HG03175 (cell line): ENCODE measurements at regions not wholly inside any gene's neighbourhood (a gene's known extent, or its start where the extent isn't known, plus 50 kb on each side); places are given as distances from the start of the nearest gene placed in this dataset.

ENCODE experiments used
- ATAC-seq: cut with Tn5 transposase; IDR thresholded peaks from one replicate; pipeline ENCODE4 v1.9.1; 2021; ENCODE audit warnings: mild to moderate bottlenecking, moderate library complexity; ENCODE audit not compliant: unreplicated experiment

DNA sequence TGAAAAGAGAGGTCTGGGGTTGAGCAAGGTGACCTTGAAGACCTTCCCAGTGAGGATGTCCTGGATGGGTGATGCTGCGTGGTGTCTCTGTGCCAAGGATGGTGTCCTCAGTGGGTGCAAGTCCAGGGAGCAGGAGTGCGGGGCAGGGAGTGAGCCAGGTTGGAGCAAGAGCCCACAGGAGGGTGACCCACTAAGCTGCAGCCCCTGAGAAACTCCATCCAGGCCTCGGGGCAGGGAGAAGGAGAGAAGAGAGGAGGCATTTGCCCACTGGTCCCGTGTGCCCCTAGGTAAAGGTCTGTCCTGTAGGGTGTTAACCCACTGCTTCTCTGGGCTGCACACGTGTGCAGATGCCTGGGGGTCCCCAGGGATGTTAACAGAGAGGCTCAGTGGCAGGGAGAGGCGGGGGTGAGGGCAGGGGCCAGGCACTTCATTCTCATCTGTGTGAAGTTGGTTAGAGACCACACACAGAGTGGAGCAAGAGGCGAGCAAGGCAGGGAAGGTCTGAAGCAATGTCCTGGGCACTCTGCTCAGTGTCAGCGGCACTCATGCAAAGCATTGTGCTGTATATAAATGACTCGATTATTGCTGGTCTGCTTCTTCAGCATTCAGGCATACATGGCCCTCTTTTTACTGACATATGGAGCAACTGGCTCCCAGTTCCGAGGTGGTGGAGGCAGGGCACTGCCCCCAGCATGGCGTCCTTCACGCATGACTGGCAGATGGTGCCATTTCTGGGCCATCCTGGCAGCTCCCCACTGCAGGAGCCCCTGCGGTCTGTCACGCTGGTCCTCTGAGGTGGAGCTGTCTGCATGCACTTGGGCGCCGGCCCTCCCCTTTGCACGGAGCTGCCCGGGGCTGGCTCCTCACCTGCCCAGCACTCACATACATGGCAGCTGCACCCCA, 117.2 kb upstream of the HS6ST1 start:
- ATAC-seq = no peak

DNA sequence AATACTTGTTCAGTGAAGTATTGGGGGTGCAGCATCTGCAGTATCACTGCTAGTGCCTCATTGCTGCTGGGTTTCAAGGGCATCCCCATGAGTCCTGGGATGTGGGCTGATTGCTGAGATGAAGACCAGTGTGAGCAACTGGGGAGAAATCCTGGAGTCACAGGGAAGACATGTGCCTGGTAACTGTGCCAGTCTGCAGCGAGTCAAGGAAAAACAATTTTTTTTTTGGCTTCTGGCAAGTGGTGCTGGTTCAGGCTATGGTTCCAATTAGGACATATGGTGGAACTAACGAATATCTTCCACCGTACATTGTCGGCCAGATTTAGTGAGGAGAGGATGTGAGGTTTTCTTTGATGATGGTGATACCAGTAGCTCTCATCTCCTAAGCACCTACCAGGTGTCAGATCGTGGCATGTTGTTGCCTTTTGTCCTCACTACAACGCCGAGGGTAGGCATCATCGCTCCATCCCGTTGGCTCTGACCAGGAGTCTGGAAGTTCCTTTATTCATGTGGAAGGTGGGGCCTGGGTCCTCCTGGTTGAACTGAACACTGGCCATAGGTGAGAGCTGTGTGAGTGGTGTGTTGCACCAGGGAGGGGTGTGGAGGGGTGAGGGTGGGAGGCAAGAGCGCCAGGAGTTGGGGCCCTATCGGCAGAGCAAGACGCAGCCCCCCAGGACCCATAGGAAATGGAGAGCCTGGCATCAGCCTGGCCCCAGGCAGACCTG, 118.0 kb upstream of the HS6ST1 start:
- no peak for ATAC-seq

DNA sequence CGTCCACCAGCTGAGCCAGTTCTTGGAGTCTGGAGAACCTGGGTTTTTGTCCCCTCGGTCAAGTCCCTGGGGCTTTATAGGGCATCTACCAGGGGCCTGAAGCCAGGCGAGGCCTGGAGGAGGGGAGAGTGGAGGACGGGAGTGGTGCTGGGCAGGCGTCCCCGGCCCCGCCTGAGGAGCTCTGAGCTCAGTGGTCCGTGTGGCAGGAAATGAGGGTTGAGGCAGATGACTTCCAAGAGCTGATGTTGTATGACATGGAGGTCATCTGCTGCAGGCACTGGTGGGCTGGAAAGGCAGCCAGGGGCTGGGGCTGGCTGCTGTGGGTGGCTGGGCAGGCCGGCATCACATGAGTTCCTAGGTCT, 118.5 kb upstream of the HS6ST1 start:
- ATAC-seq = no peak

DNA sequence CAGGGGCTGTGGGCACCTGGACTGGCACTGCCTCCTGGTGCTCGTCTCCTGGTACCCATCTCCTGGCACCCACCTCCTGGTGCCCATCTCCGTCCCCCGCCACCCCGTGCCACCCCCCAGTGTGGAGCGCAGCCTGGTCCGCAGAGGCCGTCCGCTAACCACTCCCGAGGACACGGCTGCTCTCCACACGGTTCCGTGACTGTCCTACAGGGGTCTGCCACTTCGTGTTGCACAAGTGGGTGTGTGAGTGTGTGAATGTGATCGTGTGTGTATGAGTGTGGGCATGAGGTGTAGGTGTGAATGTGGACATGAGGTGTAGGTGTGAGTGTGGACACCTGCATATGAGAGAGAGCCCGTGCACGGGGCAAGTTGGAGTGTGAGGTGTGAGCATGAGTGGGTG, 119.4 kb upstream of the HS6ST1 start:
- ATAC-seq = no peak

DNA sequence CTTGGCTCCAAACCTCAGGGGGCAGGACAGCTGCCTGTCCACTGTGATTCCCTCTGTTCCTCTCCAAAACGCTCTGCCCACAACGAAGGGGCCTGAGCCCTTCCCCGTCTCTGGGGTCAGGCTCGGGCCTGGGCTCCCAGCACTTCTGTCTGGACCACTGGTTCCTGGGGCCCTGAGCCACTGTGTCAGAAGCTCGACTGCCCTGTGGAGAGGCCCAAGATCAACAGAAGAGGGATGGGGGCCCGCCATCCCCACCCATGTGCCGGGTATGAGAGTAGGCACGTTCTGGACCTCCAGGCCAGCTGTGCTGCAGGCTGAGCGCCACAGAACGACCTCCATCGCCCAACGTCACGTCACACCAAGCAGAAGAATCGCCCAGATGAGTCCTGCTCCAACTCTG, 119.9 kb upstream of the HS6ST1 start:
- ATAC-seq = no peak

DNA sequence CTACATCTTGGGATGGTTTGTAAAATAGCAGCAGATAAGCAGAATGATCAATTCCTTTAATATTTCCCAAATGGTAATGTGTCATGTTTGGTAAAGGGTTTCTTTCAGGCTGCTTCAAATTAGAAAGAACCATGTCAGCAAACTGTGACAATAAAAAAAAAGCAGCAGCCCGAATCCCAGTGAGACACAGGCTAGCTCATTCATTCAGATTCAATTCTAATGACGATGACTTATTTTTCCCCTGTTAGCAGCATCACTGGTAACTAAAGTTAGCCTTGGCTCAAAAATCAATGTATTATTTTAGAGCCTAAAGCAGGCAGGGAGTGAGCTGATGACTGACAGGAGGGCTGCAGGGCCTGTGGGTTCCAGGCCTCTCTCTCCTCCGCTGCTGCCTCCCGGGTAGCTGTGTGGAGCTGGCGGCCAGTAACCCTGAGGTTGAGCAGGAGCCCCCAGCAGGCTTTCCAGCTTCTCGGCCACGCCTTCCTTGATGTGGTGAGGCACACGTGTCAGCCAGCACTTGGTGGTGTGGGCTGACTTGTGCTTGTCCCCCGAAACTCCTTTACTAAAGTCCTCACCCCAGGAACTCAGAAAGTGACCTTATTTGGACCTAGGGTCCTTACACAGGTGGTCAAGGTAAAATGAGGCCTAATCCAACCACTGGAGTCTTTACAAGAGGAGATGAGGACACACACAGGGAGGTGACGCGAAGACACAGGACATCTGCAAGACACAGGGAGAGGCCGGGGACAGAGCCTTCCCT, 120.5 kb upstream of the HS6ST1 start:
- no peak for ATAC-seq

DNA sequence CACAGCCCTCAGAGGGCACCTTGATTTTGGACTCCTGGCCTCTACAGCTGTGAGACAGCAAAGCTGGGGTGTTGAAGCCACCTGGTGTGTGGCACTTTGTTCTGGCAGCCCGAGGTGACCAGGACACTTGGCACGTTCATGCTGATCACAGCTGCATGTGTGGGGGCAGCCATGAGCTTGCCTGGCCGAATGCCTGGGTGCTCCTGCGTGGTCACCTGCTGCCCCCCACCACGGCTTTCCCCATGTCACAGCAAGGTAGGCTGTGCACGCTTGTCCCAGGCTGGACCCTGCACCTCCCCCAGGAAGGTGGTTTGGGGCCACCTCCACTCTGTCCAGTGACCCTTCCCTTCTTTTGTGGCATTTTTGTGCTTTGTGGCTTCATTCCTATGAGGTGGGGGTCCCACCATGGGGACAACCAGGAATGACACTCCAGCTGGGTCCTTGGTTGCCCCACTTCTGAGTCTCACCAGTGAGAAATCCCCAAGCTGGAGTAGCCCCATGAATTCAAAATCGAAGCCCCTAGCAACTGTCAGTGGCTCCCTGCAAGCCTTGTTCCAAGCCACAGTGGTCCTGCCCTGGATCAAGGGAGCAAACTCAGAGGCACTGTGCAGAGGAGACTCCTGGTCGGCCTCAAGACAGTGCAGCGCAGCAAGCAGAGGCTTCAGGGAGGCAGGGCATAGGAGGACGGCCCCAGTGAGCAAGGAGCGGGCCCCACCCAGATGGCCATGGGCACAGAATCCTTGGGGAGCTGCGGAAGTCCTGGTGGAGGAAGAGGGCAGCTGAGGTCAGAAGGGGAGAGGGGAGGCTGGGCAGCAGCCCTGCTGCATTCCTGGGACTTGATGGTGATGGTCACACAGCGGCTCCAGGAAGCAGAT, 121.4 kb upstream of the HS6ST1 start:
- no peak for ATAC-seq

DNA sequence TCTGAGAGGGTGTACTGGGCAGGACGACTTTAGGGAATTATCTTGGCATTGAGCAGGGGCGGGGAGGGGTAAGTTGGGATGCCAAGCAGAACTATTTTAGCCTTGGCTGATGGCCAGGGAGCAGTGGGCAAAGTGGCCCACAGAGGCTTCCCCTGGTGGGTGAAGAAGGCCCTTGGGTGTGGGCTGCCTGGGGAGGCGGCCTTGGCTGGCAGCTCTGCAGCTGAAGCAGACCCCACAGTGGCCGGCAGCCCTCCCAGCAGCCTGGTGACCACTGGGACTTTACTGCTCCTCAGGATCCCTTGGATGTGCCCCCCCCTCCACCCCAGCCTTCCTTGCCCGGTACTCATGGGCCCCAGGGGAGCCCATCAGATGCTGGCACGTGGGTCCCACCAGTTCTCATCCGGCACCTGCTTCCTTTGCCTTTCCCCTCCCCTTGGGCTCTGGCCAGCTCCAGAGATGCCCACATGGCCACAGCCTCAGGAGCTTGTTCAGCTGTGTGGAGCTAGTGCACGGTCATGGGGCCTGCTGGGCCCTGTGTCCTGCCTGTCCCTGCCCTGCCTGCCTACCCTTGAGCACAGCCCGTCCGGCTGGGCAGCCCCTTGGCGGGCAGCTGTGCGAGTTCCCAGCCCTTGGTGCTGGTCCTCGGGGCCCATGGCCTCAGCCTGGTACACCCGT, 122.1 kb upstream of the HS6ST1 start:
- no peak for ATAC-seq

DNA sequence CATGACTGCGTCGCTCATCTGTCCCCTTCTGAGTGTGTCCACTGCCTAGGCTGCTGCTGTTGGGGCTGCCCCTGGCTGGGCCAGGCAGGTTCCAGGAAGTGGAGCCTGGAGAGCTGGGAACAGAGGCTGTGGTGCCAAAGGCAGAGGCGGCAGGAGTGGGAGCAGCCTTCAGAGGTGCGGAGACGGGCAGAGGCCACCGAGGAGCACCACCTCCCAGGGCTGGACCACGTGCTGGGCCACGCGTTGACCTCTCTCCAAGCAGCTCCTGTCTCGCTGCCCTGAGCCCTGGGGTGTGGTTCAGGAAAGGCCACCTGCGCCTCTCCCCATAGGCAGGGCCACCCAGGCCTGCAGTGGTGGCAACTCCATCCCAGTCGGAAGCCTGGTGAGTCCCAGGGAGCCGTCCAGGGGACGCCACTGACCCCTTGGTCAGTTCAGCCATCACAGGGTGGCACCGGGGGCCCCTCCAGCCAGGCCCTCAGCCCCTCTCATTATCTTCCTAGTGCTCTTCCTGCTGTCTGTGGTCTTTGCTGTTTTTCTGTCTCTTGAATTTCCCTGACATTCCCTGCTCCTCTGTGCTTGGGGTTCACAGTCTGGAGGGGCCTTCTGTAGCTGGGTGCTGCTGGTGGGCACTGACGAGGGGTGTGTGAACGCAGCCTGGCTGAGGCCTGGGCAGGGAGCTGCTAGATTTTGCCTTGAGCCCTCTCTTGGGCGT, 122.8 kb upstream of the HS6ST1 start:
- ATAC-seq = no peak

DNA sequence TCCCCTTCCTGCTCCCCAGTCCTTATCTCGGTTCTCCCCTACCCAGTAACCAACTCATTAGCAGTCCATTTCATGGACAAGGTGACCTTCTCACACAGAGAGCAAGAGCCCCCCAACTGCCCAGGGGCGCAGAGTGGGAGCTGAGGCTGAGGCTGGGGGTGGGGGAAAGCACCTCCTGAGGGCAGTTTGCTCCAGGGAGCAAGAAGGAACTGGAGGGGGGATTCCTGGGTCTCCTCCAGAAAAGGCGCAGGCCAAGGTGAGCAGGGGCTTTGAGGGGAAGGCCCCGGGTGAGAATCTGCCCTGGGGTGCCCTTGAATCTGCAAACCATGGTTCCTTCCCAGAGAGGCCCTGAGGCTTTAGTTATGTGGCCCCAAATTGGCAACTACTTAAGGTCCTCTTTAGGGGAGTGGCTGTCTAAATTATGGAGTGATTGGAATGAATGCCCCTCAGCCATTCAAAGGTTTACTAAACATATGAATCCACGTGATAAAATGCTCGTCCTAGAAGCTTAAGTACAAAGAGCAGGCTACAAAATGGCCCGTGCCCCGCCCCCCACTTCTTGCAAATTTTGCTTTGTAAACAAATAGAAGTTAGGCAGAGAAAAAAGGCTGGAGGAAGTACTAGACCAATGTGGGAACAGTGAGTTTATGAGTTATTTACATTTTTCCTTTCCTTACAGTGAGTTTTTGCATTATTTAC, 123.5 kb upstream of the HS6ST1 start:
- ATAC-seq = no peak

DNA sequence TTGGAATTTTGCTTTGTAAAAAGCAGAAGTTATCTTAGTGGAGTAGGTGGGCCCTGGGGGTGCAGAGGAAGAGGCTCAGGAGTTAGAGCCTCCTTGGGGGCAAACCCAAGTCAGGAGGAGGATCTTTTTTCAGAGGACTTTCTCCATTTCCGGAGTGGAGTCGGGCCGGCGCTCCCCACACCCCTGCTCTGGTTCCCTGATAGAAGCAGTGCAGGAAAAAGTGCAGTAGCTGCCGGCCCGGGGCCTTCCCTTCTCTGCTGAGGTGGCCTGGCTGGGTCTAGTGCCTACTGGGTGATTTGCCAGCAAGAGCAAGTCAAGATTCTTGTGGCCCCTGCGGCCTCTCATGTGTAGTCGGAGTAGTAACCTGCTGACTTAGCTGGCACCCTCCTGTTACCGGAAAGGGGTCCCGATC, 124.2 kb upstream of the HS6ST1 start:
- no peak for ATAC-seq

DNA sequence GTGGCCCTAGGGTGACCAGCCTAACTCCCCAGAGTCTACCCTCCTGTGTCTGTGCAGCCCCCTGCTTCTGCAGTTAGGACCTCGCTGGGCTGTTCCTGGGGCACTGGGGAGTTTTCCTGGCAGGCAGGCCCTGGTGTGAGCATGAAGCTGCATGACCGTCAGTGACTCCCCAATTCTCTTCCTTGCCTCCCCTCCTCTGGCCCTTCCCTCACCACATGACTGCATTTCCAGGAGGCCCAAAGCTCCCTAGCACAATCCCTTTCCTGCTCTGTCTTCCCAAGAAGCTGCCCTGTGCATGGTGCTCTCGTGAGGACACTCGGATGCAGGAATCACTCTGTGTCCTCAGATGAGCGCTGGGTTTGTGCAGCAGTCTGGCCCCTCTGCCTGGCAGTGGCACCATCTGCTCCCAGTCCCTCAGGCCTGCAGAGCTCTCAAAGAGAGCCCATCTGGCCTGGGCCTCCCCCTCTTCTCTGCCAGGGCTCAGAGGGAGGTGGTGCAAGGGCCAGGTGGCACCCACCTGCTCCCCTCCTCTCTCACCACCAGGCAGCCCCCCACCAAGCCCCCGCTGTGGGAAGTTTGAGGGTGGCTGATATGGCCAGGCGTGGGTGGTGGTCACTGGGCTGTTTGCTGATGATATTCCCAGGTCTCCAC, 125.6 kb upstream of the HS6ST1 start:
- ATAC-seq = no peak

DNA sequence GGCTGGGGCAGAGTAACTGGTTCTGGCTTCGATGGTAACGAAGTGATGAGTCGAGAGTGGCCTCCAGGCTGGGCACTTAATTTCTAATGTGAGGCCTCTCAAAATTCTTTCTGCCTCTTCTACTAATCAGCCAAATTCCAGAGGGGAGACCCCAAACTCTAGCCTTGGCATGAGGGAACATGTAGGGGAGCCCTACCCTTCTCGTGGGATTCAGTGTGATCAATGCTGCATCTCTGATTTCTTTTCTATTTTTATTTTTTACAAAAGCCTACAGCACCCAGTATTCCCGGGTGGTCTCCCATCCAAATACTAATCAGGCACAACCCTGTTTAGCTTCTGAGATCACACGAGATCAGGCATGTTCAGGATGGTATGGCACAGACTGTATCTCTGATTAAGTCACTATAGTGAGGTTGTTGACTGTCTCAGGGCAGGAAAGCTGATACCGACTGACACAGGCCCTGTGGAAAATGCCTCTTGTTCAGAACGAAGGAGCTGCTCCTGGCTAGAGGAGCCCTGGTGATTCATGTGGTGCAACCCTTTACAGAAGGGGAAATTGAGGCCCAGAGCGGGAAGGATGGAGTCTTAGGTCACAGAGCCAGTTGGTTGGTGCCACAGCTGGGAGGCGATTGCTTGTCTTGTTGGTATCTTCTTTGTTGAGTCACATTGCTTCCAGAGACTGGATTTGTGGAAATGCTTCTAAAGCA, 126.3 kb upstream of the HS6ST1 start:
- no peak for ATAC-seq

DNA sequence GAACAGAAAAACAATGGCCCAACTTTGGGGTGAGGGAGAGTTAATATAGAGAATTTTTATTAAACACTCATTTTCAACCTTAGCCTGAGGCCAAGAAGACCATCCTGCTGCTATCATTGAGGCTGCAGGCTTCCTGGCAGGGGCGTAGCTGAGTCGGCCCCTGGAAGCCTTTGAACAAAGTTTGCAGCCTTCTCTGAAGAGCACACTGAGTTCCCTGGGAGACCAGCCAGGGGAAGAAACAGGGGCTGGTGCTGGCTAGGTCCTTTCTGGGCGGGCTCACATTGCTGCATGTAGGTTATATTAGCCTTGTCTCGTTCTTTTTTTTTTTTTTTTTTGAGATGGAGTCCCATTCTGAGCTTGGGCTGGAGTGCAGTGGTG, 126.8 kb upstream of the HS6ST1 start:
- no peak for ATAC-seq

DNA sequence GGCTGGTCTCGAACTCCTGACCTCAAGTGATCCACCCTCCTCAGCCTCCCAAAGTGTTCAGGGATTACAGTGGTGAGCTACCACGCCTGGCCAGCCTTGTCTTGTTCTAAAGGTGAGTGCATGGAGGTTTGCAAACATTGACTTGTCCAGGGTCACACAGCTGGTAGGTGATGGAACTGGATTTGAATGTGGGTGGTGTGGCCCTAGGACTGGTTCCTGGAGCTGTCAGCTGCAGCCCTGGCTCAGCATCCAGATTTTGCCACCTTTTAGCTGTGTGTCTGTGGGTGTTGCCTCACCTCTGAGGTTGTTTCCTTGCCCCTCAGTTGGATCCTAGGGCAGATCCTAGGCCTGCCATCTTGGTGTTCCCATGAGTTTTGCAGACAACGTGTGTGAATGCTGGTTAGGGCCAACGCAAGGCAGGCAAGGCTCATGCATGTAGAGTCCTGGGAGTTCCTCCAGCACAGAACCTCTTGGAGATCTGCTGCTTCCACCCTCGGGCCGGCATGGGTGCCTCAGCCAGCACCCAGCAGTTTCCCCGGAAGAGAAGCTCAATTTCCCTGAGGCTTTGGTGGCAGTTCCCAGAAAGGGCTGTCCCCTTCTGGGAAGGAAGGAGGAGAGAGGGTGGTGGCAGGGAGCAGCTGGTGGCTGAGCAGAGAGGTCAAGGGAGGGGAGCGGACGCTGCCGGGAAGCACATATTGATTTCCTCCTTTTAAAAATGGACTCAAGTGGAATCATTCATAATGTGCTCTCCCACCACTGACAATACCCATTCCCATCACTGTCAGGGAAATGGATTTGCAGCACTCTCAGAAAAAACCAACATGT, 127.6 kb upstream of the HS6ST1 start:
- no peak for ATAC-seq

DNA sequence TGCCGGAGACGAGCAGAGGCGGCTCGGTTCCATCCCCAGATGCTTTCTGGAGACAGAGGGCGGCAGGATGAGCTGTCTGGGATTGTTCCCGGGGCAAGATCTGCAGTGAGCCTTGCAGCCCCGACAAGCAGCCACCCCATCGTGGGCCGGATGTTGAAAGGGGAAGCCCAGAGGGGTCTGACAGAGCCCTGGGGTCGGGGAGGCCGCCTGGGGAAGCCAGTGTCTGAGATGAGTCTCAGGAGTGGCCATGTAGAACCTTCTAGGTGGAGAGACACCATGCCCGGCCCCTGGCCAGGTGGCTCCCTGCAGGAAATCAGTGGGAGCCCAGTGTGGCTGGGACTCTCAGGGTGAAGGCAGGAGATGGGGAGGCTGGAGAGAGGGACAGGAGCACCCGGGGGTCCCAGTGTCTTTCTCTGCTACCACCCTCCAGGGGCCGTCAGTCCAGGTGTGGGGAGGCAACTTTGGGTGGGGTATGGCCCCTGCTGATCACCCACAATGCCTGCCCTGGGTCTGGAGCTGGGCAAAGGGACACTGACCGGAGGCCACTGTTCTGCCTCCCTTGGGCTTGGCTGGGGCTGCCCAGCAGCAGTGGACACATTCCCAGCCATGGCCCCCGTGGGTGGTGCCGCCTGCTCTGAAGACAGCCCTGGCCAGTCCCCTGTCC, 128.3 kb upstream of the HS6ST1 start:
- no peak for ATAC-seq
